Gastrocnemius medialis (tissue), 4 donors: ENCODE measurements at regions not wholly inside any gene's neighbourhood (a gene's known extent, or its start where the extent isn't known, plus 50 kb on each side); places are given as distances from the start of the nearest gene placed in this dataset.
"Not testable (repeated sequence)": the region's sequence is repeated elsewhere in the genome, so short reads cannot be mapped to it uniquely, and the experiment has no call there.

ENCODE experiments used
- ATAC-seq, 2 donors: fragments of 150-250 bp; one replicate each; pipeline ENCODE4 v1.9.1; 2016
- DNase-seq, 2 donors: peaks; one replicate each; pipeline ENCODE4 v3.0.0-alpha.2; 2019
- H3K27ac ChIP-seq, 4 donors: fragments of 200-600 bp; sonication (generic); 1 replicate in 1 of 4; 2 replicates in 3 of 4; pipeline ENCODE4 v1.5.1; 2016 to 2018; ENCODE audit warnings: mild to moderate bottlenecking in 2 of 4, moderate library complexity in 1 of 4
- H3K27me3 ChIP-seq, 3 donors: fragments of 200-600 bp; sonication (generic) in 2 of 3; 1 replicate in 1 of 3; 2 replicates in 2 of 3; pipeline versions ENCODE4 v1.5.1 to v1.6.0; 2016 to 2019; ENCODE audit warnings: mild to moderate bottlenecking in 1 of 3, moderate library complexity in 1 of 3
- H3K36me3 ChIP-seq, 2 donors: fragments of 200-600 bp; sonication (generic) in 1 of 2; one replicate each; pipeline ENCODE4 v1.5.1; 2017 to 2018
- H3K4me1 ChIP-seq, 2 donors: fragments of 200-600 bp; sonication (generic) in 1 of 2; one replicate each; pipeline ENCODE4 v1.5.1; 2016 to 2017; ENCODE audit warnings: mild to moderate bottlenecking in 2 of 2
- H3K4me3 ChIP-seq, 4 donors: fragments of 200-600 bp; sonication (generic) in 3 of 4; 1 replicate in 1 of 4; 2 replicates in 3 of 4; pipeline ENCODE4 v1.5.1; 2016 to 2019; ENCODE audit warnings: mild to moderate bottlenecking in 2 of 4
- H3K9me3 ChIP-seq, 3 donors: fragments of 200-600 bp; sonication (generic) in 2 of 3; 1 replicate in 1 of 3; 2 replicates in 2 of 3; pipeline ENCODE4 v1.5.1; 2016 to 2019
- POLR2A ChIP-seq, 2 donors: fragments of 450-650 bp; IDR thresholded peaks; one replicate each; pipeline ENCODE4 v1.6.1; 2017; ENCODE audit warnings: antibody characterized with exemption in 2 of 2, mild to moderate bottlenecking in 2 of 2, moderate library complexity in 2 of 2
- in situ Hi-C, 4 donors: fragments of 200-750 bp; cut with MboI; loops; one replicate each; pipeline versions ENCODE4 v1.15.0 to v1.8.0; 2017; ENCODE audit warnings: low sequenced_read_pairs in 4 of 4
- intact Hi-C: fragments of 100-400 bp; cut with DNase I; formaldehyde crosslinking; loops from one replicate; pipeline ENCODE4 v1.15.1; 2023; ENCODE audit warnings: low total_unique reads
- TF ChIP-seq, protein P1 (sequence below), 5 experiments: fragments of 450-650 bp in 3 of 5; fragments of 200-600 bp in 2 of 5; sonication (generic) in 2 of 5; IDR thresholded peaks in 4 of 5; conservative IDR thresholded peaks in 1 of 5; 1 replicate in 4 of 5; 2 replicates in 1 of 5; pipeline ENCODE4 v1.5.1; 2016 to 2019; ENCODE audit warnings: antibody characterized with exemption in 5 of 5, mild to moderate bottlenecking in 3 of 5, moderate library complexity in 3 of 5

DNA sequence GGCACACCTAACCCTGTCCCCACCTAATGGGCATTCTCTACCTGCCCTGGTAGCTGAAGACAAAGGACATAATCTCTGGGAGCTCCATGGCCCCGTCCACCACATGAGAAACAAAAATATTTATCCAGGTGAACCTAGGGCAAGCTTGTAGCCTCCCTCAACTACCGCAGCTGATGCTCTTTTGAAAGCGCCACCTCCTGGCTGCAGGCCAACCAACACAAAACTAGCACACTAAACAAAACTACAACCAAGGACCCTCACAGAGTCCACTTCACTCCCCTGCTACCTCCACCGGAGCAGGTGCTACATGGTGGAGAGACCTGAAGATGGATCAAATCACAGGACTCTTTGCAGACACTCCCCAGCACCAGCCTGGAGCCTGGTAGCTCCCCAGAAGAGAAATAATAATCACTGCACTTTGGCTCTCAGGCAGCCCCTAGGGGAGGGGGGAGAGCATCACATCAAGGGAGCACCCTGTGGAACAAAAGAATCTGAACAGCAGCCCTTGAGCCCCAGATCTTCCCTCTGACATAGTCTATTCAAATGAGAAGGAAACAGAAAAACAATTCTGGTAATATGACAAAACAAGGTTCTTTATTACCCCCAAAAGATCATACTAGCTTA is 111.3 kb upstream of the ATP8A1 start:
- DNase-seq (no peak), ATAC-seq (no peak)
- H3K9me3 ChIP-seq: no peaks in the 10 kb centered on the region
- no peaks in the 10 kb centered on the region for H3K27me3 ChIP-seq
- no peak overlapping the region for H3K4me3 ChIP-seq
- in situ Hi-C loops (no loop called here), intact Hi-C loops (no loop called here)
- H3K4me1 ChIP-seq: no peaks in the 10 kb centered on the region
- H3K27ac ChIP-seq: no peak overlapping the region
- TF ChIP-seq POLR2A (IDR thresholded peaks at IDR 0.05): no peak
- TF ChIP-seq, protein P1, sequence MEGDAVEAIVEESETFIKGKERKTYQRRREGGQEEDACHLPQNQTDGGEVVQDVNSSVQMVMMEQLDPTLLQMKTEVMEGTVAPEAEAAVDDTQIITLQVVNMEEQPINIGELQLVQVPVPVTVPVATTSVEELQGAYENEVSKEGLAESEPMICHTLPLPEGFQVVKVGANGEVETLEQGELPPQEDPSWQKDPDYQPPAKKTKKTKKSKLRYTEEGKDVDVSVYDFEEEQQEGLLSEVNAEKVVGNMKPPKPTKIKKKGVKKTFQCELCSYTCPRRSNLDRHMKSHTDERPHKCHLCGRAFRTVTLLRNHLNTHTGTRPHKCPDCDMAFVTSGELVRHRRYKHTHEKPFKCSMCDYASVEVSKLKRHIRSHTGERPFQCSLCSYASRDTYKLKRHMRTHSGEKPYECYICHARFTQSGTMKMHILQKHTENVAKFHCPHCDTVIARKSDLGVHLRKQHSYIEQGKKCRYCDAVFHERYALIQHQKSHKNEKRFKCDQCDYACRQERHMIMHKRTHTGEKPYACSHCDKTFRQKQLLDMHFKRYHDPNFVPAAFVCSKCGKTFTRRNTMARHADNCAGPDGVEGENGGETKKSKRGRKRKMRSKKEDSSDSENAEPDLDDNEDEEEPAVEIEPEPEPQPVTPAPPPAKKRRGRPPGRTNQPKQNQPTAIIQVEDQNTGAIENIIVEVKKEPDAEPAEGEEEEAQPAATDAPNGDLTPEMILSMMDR (IDR thresholded peaks at IDR 0.05 in 4 of 5, conservative IDR thresholded peaks at IDR 0.05 in 1 of 5): no peak
- H3K36me3 ChIP-seq: no peaks in the 10 kb centered on the region

DNA sequence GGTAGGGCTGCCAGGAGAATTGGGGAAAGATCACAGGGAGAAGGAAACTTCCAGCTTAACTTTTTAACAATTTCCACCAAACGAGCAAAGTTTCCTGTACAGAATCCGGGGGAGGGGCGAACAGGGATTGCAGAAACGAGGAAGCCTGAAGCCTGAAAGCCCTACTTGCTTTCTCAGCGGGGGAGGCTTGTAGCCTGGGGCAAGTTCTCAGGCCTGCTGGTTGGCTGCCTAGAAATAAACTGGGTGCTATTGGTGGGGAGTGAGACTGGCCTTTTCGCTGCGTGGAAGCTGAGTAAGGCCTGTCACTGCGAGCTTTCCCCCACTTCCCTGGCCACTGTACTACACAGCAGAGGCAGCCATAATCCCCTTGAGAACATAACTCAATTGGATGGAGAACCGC is 110.8 kb upstream of the ATP8A1 start:
- in situ Hi-C loops (no loop called here), intact Hi-C loops (no loop called here)
- Histone ChIP-seq H3K36me3 (no peaks in the 10 kb centered on the region), H3K4me3 (no peak overlapping the region), H3K27me3 (no peaks in the 10 kb centered on the region), H3K9me3 (no peaks in the 10 kb centered on the region), H3K4me1 (no peaks in the 10 kb centered on the region), H3K27ac (no peak overlapping the region)
- ATAC-seq (no peak), DNase-seq (no peak)
- TF ChIP-seq POLR2A (IDR thresholded peaks at IDR 0.05): no peak
- TF ChIP-seq, protein P1 (IDR thresholded peaks at IDR 0.05 in 4 of 5, conservative IDR thresholded peaks at IDR 0.05 in 1 of 5): no peak

DNA sequence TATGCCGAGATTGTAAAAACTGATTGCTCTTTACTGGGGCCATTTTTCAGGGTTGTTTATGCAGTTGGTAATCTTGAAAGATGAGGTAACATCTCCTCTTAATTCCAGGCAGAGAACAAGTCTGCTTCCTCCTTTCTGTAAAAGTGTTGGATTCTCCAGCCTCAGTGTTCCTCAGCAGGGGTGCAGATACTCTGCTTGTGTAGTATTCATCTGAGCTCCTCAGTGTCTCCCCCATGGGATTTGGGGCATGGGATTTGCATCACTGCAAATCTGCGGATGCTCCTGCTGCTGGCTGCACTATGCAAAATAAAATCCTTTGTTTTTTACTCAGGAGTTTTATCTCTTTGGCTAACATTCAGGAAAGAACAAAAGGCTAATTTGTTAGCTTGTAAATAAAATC is 104.9 kb upstream of the ATP8A1 start:
- no peak for ATAC-seq
- no peaks in the 10 kb centered on the region for H3K27me3 ChIP-seq
- H3K4me1 ChIP-seq: no peaks in the 10 kb centered on the region
- H3K9me3 ChIP-seq: no peaks in the 10 kb centered on the region
- no peak overlapping the region for H3K4me3 ChIP-seq
- no peak overlapping the region for H3K27ac ChIP-seq
- DNase-seq: no peak
- no peaks in the 10 kb centered on the region for H3K36me3 ChIP-seq
- intact Hi-C loops (no loop called here), in situ Hi-C loops (no loop called here)
- TF ChIP-seq, protein P1 (IDR thresholded peaks at IDR 0.05 in 4 of 5, conservative IDR thresholded peaks at IDR 0.05 in 1 of 5): no peak
- TF ChIP-seq POLR2A (IDR thresholded peaks at IDR 0.05): no peak

DNA sequence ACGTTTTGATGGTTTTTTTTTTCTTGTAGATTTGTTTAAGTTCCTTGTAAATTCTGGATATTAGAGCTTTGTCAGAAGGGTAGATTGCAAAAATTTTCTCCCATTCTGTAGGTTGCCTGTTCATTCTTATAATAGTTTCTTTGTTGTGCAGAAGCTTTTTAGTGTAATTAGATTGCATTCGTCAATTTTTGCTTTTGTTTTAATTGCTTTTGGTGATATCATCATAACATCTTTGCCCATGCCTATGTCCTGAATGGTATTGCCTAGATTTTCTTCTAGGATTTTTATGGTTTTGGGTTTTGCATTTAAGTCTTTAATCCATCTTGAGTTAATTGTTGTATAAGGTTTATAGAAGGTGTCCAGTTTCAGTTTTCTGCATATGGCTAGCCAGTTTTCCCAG is 98.1 kb upstream of the ATP8A1 start:
- intact Hi-C loops, H3K36me3 ChIP-seq, H3K27ac ChIP-seq, H3K4me1 ChIP-seq, H3K27me3 ChIP-seq, H3K4me3 ChIP-seq, ATAC-seq, H3K9me3 ChIP-seq, DNase-seq: not testable (repeated sequence)
- in situ Hi-C loops: loop anchor here in 1 of 4 donors (10.0 kb wide), 1 partner anchor 190 kb away; no protein-coding TSS in a partner anchor

DNA sequence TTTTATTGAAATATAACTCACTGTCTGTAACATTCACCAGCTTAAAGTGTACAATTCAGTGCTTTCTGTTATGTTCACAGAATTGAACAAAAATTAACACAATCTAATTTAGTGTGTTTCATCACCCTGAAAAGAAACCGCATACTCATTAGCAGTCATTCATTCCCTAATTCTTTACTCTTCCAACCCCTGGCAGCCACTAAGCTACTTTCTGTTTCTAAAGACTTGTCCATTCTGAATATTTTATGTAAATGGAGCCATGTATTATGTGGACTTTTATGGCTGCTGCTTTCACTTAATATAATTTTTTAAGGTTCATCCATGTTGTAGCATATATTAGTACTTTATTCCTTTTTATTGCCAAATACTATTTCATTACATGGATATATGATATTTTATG is 94.7 kb upstream of the ATP8A1 start:
- TF ChIP-seq, protein P1 (IDR thresholded peaks at IDR 0.05 in 4 of 5, conservative IDR thresholded peaks at IDR 0.05 in 1 of 5): no peak
- no peak for TF ChIP-seq POLR2A (IDR thresholded peaks at IDR 0.05)
- DNase-seq (no peak), ATAC-seq (no peak)
- intact Hi-C loops: no loop called here
- Histone ChIP-seq H3K27me3 (no peaks in the 10 kb centered on the region), H3K4me3 (no peak overlapping the region), H3K27ac (no peak overlapping the region), H3K36me3 (no peaks in the 10 kb centered on the region), H3K4me1 (no peaks in the 10 kb centered on the region), H3K9me3 (no peaks in the 10 kb centered on the region)
- in situ Hi-C loops: loop anchor here in 1 of 4 donors (10.0 kb wide), 1 partner anchor 187 kb away; no protein-coding TSS in a partner anchor
